GM12872 (cell line): ENCODE measurements at regions not wholly inside any gene's neighbourhood (a gene's known extent, or its start where the extent isn't known, plus 50 kb on each side); places are given as distances from the start of the nearest gene placed in this dataset.

Source experiments
- CTCF ChIP-seq: IDR thresholded peaks from 3 replicates; pipeline ENCODE4 v1.5.1; 2011; ENCODE audit warnings: low read depth, mild to moderate bottlenecking, low read length, moderate library complexity; ENCODE audit not compliant: insufficient read depth

GRCh38 chr11:105260976-105261375, 121.4 kb upstream of the CARD18 start:
- no peak for TF ChIP-seq CTCF

GRCh38 chr11:105245781-105246315, 106.3 kb upstream of the CARD18 start:
- TF ChIP-seq CTCF = no peak

GRCh38 chr11:105244160-105244825, 104.7 kb upstream of the CARD18 start:
- no peak for TF ChIP-seq CTCF

GRCh38 chr11:105241136-105241535, 101.6 kb upstream of the CARD18 start:
- TF ChIP-seq CTCF = no peak

GRCh38 chr11:105236664-105237063, 97.1 kb upstream of the CARD18 start:
- TF ChIP-seq CTCF = no peak

GRCh38 chr11:105233285-105233684, 93.7 kb upstream of the CARD18 start:
- no peak for TF ChIP-seq CTCF

GRCh38 chr11:105232021-105232420, 92.5 kb upstream of the CARD18 start:
- no peak for TF ChIP-seq CTCF
